ENCODE measurements at regions not wholly inside any gene's neighbourhood (a gene's known extent, or its start where the extent isn't known, plus 50 kb on each side); places are given as distances from the start of the nearest gene placed in this dataset.

DNA sequence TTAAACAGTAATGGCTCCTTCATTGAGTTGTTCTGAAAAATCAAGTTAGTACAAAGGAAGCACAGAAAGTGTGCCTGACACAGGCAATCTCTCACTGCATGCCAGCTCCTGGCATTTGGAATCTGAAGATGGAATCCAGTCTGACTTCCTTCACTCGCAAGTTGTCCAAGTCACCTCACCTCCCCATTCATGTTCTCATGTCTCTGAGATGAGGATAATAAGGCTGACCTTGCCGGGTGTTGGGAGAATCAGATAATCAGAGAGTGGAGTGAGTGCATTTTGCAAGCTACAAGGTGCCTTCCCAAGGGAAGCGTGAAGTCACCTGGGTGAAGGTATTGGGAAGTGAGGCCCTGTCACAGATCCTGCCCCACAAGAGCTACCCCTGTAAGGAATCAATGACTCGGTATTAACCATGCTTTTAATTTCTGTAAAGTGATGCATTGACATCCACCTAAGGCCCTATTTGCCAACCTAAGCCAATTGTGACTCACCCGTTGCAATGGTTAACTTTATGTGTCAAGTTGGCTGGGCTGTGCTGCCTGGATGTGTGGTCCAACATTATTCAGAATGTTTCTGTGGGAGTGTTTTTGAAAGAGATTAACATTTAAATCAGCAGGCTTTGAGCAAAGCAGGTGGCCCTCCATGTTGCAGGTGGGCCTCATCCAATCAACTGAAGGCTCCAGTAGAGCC lies 62.5 kb upstream of the TARBP1 start:
- in situ Hi-C loops (cut with HindIII; ENCODE audit: low sequenced_read_pairs), result no loop called here
- H3K4me3 ChIP-seq (ENCODE audit: low read depth, low read length), result no peak overlapping the region
- TF ChIP-seq, protein P1, sequence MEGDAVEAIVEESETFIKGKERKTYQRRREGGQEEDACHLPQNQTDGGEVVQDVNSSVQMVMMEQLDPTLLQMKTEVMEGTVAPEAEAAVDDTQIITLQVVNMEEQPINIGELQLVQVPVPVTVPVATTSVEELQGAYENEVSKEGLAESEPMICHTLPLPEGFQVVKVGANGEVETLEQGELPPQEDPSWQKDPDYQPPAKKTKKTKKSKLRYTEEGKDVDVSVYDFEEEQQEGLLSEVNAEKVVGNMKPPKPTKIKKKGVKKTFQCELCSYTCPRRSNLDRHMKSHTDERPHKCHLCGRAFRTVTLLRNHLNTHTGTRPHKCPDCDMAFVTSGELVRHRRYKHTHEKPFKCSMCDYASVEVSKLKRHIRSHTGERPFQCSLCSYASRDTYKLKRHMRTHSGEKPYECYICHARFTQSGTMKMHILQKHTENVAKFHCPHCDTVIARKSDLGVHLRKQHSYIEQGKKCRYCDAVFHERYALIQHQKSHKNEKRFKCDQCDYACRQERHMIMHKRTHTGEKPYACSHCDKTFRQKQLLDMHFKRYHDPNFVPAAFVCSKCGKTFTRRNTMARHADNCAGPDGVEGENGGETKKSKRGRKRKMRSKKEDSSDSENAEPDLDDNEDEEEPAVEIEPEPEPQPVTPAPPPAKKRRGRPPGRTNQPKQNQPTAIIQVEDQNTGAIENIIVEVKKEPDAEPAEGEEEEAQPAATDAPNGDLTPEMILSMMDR (IDR thresholded peaks at IDR 0.05; ENCODE audit: low read depth, low read length), result no peak
- DNase-seq (ENCODE audit: low read depth, low spot score), result peak; percentile 51

DNA sequence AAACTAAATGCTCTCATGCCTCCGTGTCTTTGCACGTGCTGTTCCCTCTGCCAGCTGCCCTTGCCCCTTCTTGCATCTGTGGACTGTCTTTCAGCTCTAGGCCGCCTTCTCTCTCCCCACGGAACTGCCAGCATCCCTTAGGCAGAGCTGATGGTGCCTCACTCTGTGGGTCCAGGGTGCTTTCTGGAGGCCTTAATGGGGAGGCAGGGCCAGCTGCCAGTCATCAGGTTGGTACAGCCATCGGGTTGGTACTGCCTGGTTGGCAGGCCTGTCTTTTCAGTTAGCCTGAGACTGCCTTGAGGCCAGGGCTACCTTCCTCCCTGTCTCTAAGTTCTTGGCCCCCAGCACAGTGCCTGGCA lies 61.4 kb upstream of the TARBP1 start:
- in situ Hi-C loops (cut with HindIII; ENCODE audit: low sequenced_read_pairs), result no loop called here
- TF ChIP-seq, protein P1 (IDR thresholded peaks at IDR 0.05; ENCODE audit: low read depth, low read length), result no peak
- no peak for DNase-seq (ENCODE audit: low read depth, low spot score)
- H3K4me3 ChIP-seq (ENCODE audit: low read depth, low read length), result no peak overlapping the region

DNA sequence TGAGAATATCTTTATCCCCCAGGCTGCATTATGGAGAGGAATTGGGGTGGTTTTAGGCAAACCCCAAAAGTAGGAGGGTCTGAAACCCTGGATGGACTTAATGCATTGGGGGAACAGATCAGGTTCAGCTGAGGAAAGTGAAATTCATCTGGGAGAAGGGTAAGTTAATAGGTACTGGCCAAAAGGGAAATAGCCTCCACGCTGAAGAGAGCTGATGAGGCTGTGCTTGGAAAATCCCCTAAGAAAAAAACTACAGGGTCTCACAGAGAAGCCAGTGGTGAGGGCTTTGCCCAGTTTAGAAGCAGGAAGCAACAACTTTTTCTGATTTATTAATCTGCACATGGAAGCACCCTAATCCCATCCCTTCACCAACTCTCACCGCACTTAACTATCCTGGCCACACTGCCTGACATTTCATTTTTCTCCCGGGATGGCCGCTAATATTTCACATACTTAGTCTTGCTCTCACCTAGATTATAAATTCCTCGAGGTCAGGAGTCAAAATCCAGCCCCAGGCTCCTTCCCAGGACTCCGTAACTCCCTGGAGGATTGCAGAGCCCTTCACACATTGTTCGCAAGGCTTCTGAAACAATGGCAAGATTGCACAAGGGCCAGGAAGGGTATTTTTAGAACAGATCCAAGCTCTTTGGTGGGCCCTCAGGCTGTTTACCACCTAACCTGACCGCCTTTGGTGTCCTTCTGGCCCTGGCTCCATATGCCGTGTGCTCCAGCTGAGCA lies 60.9 kb upstream of the TARBP1 start:
- H3K4me3 ChIP-seq (ENCODE audit: low read depth, low read length), result no peak overlapping the region
- in situ Hi-C loops (cut with HindIII; ENCODE audit: low sequenced_read_pairs), result no loop called here
- DNase-seq (ENCODE audit: low read depth, low spot score), result no peak
- TF ChIP-seq, protein P1 (IDR thresholded peaks at IDR 0.05; ENCODE audit: low read depth, low read length), result no peak

DNA sequence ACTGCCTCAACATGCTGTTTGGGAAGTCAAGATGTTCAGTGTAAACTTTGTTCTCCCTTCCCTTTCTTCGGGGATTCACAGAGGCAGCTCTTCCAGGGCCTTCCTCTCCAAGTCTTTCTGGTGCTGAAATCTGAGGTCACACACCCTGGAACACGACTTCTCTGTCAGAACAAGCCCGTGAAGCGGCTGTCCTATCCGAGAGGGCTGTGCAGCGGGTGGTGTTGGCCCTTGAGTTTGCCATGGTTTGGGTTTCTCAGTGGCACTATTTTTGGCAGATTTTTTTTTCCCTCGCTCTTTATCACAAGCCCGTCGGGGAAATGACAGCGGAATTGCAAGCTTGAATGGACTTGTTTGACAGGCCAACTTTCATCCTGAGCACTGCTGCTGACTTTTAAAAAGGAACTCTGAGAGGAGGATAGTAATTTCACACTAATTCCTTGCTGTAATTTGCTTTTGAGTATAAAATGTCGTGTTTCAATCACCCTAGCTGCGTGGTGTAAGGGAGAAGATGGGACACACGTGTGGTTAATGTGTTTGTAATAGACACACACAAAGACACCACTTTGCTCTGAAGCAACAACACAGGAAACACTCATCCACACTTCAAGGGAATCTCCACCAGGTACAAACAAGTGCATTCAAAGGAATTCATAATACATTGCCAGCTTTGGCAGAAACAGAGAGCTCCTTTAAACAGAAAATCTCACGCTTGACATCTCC lies 60.1 kb upstream of the TARBP1 start:
- DNase-seq (ENCODE audit: low read depth, low spot score), result no peak
- H3K4me3 ChIP-seq (ENCODE audit: low read depth, low read length), result no peak overlapping the region
- TF ChIP-seq, protein P1 (IDR thresholded peaks at IDR 0.05; ENCODE audit: low read depth, low read length), result no peak
- in situ Hi-C loops (cut with HindIII; ENCODE audit: low sequenced_read_pairs), result no loop called here

DNA sequence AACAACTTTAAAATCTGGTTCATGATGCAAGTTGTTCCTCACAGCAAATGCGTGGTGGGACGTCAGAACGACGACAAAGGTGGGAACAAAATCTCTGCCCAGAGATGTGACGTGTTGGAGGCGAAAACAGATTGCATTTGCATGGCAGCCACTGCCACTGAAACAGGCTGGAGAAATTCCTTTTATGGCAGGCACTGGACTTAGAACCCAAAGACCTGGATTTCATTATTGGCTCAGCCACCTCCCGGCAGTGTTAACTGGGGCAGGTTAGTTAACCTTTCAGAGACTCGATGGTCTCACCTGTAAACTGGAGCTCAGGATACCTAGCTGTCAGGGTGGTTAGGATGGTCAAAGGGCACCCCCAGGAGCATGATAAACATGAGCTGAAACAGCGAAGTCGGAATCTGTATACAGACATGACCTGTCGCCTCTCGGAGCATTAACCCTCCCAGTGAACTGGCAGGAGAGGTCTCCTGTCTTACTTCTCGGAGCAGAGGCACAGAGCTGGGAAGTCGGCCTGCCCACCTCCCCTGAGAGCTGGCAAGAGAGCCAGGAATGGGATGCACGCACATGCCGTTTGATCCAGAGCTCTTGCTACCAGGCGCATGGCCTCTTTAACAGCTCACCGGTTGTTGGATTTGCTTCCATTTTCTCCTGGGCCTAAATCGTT lies 59.2 kb upstream of the TARBP1 start:
- DNase-seq (ENCODE audit: low read depth, low spot score), result no peak
- no peak overlapping the region for H3K4me3 ChIP-seq (ENCODE audit: low read depth, low read length)
- in situ Hi-C loops (cut with HindIII; ENCODE audit: low sequenced_read_pairs), result no loop called here
- TF ChIP-seq, protein P1 (IDR thresholded peaks at IDR 0.05; ENCODE audit: low read depth, low read length), result no peak

DNA sequence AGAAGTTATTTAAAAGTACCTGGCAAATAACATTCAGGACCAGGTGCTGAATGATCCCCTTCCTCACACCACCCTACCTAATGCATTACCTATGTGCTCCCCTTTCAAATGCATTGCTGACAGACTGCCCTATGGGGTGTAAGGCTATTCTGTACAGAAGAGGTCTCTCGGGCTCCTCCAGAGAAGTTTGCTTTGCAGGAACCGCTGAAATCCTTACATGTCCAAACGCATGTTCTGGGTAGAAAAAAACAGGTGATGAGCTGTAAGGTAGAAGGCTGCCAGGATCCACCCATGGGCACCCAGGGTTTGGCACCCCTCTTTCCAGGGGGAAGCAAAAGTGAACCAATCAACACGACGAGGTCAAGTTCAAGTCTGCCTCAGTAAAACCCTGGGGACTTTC lies 58.3 kb upstream of the TARBP1 start:
- no peak for DNase-seq (ENCODE audit: low read depth, low spot score)
- TF ChIP-seq, protein P1 (IDR thresholded peaks at IDR 0.05; ENCODE audit: low read depth, low read length), result no peak
- H3K4me3 ChIP-seq (ENCODE audit: low read depth, low read length), result no peak overlapping the region
- in situ Hi-C loops (cut with HindIII; ENCODE audit: low sequenced_read_pairs), result no loop called here
